Prostate gland (tissue), 2 donors: ENCODE measurements at regions not wholly inside any gene's neighbourhood (a gene's known extent, or its start where the extent isn't known, plus 50 kb on each side); places are given as distances from the start of the nearest gene placed in this dataset.
"Not testable (repeated sequence)": the region's sequence is repeated elsewhere in the genome, so short reads cannot be mapped to it uniquely, and the experiment has no call there.

ENCODE experiments used
- DNase-seq: peaks from one replicate; pipeline ENCODE4 v3.0.0-alpha.2; 2019; ENCODE audit warnings: low spot score
- H3K27ac ChIP-seq, 2 donors: fragments of 200-600 bp; sonication (generic); 2 replicates each; pipeline ENCODE4 v1.5.1; 2017 to 2019
- H3K27me3 ChIP-seq: fragments of 200-600 bp; sonication (generic); replicated peaks from 2 replicates; pipeline ENCODE4 v1.5.1; 2019; ENCODE audit not compliant: insufficient read depth
- H3K36me3 ChIP-seq, 2 donors: fragments of 200-600 bp; sonication (generic); 1 replicate in 1 of 2; 2 replicates in 1 of 2; pipeline versions ENCODE4 v1.5.1 to v1.8.1; 2017 to 2019
- H3K4me1 ChIP-seq: fragments of 200-600 bp; sonication (generic); replicated peaks from 2 replicates; pipeline ENCODE4 v1.5.1; 2019
- H3K4me3 ChIP-seq, 2 donors: fragments of 200-600 bp; sonication (generic); 2 replicates each; pipeline ENCODE4 v1.5.1; 2017 to 2019
- H3K9me3 ChIP-seq: fragments of 200-600 bp; sonication (generic); 2 replicates; pipeline ENCODE4 v1.5.1; 2017
- CTCF ChIP-seq, 4 experiments: fragments of 200-600 bp in 2 of 4; fragments of 450-650 bp in 2 of 4; sonication (generic) in 2 of 4; IDR thresholded peaks; 1 replicate in 3 of 4; 2 replicates in 1 of 4; pipeline ENCODE4 v1.5.1; 2016 to 2019; ENCODE audit warnings: antibody characterized with exemption in 4 of 4, mild to moderate bottlenecking in 2 of 4, moderate library complexity in 2 of 4
- POLR2A ChIP-seq: fragments of 450-650 bp; IDR thresholded peaks from one replicate; pipeline ENCODE4 v1.6.1; 2016; ENCODE audit warnings: antibody characterized with exemption, mild to moderate bottlenecking
- POLR2AphosphoS5 ChIP-seq: sonication (generic); formaldehyde crosslinking; IDR thresholded peaks from one replicate; pipeline ENCODE4 v1.6.1; 2017; ENCODE audit warnings: antibody characterized with exemption
- WGBS: methylation state at CpG from one replicate; pipeline ENCODE4 v1.1.5; 2018; 5-methylcytosine and 5-hydroxymethylcytosine counted together
- intact Hi-C: fragments of 100-400 bp; cut with DNase I; formaldehyde crosslinking; loops from one replicate; pipeline ENCODE4 v1.14.2; 2022

- Histone ChIP-seq H3K9me3 (no peaks in the 10 kb centered on the region), H3K36me3 (no peaks in the 10 kb centered on the region), H3K27me3 (no peaks in the 10 kb centered on the region), H3K27ac (no peak overlapping the region), H3K4me1 (no peaks in the 10 kb centered on the region), H3K4me3 (no peak overlapping the region)
- TF ChIP-seq CTCF (IDR thresholded peaks at IDR 0.05) (no peak), POLR2AphosphoS5 (no peak), POLR2A (no peak)
- WGBS: 77% methylated on average over 1 of the region's 1 CpG
- intact Hi-C loops: no loop called here
- DNase-seq: no peak
Observed at GRCh38 chr11:129544691-129545090, 169.0 kb downstream of the BARX2 start.

GRCh38 chr11:129546266-129546665 lies 170.6 kb downstream of the BARX2 start:
- Histone ChIP-seq H3K4me3 (no peak overlapping the region), H3K4me1 (no peaks in the 10 kb centered on the region), H3K9me3 (no peaks in the 10 kb centered on the region), H3K36me3 (no peaks in the 10 kb centered on the region), H3K27ac (no peak overlapping the region), H3K27me3 (no peaks in the 10 kb centered on the region)
- intact Hi-C loops: no loop called here
- TF ChIP-seq POLR2A (no peak), POLR2AphosphoS5 (no peak), CTCF (IDR thresholded peaks at IDR 0.05) (no peak)
- no peak for DNase-seq
- WGBS: 87% methylated on average over 4 of the region's 4 CpGs

GRCh38 chr11:129557421-129557820 lies 181.8 kb downstream of the BARX2 start:
- DNase-seq: no peak
- Histone ChIP-seq H3K27ac (no peak overlapping the region), H3K4me1 (no peaks in the 10 kb centered on the region), H3K27me3 (no peaks in the 10 kb centered on the region), H3K9me3 (no peaks in the 10 kb centered on the region), H3K36me3 (no peaks in the 10 kb centered on the region), H3K4me3 (no peak overlapping the region)
- TF ChIP-seq POLR2AphosphoS5 (no peak), POLR2A (no peak), CTCF (IDR thresholded peaks at IDR 0.05) (no peak)
- intact Hi-C loops: no loop called here
- 79% methylated on average over 4 of the region's 4 CpGs for WGBS

GRCh38 chr11:129569007-129569406 lies 193.4 kb downstream of the BARX2 start:
- intact Hi-C loops: no loop called here
- DNase-seq: no peak
- Histone ChIP-seq H3K27me3 (no peaks in the 10 kb centered on the region), H3K4me3 (no peak overlapping the region), H3K4me1 (no peaks in the 10 kb centered on the region), H3K27ac (no peak overlapping the region), H3K36me3 (no peaks in the 10 kb centered on the region), H3K9me3 (no peaks in the 10 kb centered on the region)
- WGBS: 87% methylated on average over 3 of the region's 3 CpGs
- TF ChIP-seq CTCF (IDR thresholded peaks at IDR 0.05) (no peak), POLR2AphosphoS5 (no peak), POLR2A (no peak)

GRCh38 chr11:129572667-129573066 lies 197.0 kb downstream of the BARX2 start:
- H3K4me1 ChIP-seq, H3K27me3 ChIP-seq, H3K36me3 ChIP-seq, H3K4me3 ChIP-seq, H3K9me3 ChIP-seq, H3K27ac ChIP-seq, intact Hi-C loops, DNase-seq: not testable (repeated sequence)
- 96% methylated on average over 8 of the region's 8 CpGs for WGBS
